ENCODE measurements at regions not wholly inside any gene's neighbourhood (a gene's known extent, or its start where the extent isn't known, plus 50 kb on each side); places are given as distances from the start of the nearest gene placed in this dataset.

GRCh38 chr6:8155259-8156012 lies 53.1 kb upstream of the EEF1E1 start:
- TF ChIP-seq RFX5 (IDR thresholded peaks at IDR 0.05; ENCODE audit: low read length) (no peak), YY1 (IDR thresholded peaks at IDR 0.05; ENCODE audit: low read depth) (no peak), CTCF (IDR thresholded peaks at IDR 0.05) (no peak), RAD21 (IDR thresholded peaks at IDR 0.05; ENCODE audit: low read length) (no peak), NRF1 (IDR thresholded peaks at IDR 0.05; ENCODE audit: low read depth, low read length) (no peak), JUND (IDR thresholded peaks at IDR 0.05) (no peak), FOSL2 (IDR thresholded peaks at IDR 0.05; ENCODE audit: borderline replicate concordance, low read depth) (no peak)
